HL-60 (cell line): ENCODE measurements at regions not wholly inside any gene's neighbourhood (a gene's known extent, or its start where the extent isn't known, plus 50 kb on each side); places are given as distances from the start of the nearest gene placed in this dataset.

ENCODE experiments used
- DNase-seq, 2 experiments: peaks; one replicate each; pipeline ENCODE4 v3.0.0-alpha.2; 2010 to 2020; ENCODE audit warnings: low read depth in 1 of 2, low spot score in 1 of 2
- H3K27ac ChIP-seq: fragments of 250-450 bp; sonication (Bioruptor Pico); replicated peaks from 2 replicates; pipeline ENCODE4 v1.5.1; 2020; ENCODE audit warnings: mild to moderate bottlenecking, moderate library complexity
- H3K27me3 ChIP-seq: fragments of 250-450 bp; sonication (Bioruptor Pico); 2 replicates; pipeline ENCODE4 v1.5.1; 2021; ENCODE audit warnings: mild to moderate bottlenecking, moderate library complexity; ENCODE audit not compliant: insufficient read depth, poor library complexity, severe bottlenecking
- H3K4me3 ChIP-seq: replicated peaks from 2 replicates; pipeline ENCODE4 v1.5.1; 2011; ENCODE audit warnings: mild to moderate bottlenecking, control low read depth, low read length; ENCODE audit not compliant: insufficient read depth
- GABPA ChIP-seq: IDR thresholded peaks from 2 replicates; pipeline ENCODE4 v1.6.1; 2012; ENCODE audit warnings: low read depth
- POLR2AphosphoS5 ChIP-seq: IDR thresholded peaks from 2 replicates; pipeline ENCODE4 v1.6.1; 2012; ENCODE audit warnings: low read depth
- SPI1 ChIP-seq: IDR thresholded peaks from 2 replicates; pipeline ENCODE4 v1.6.1; 2012; ENCODE audit warnings: low read depth, mild to moderate bottlenecking, borderline replicate concordance
- TF ChIP-seq, protein P1 (sequence below): IDR thresholded peaks from one replicate; pipeline ENCODE4 v1.5.1; 2011; ENCODE audit warnings: low read length, control low read depth, inconsistent platforms; ENCODE audit not compliant: insufficient read depth
- TF ChIP-seq, protein P2 (sequence below): IDR thresholded peaks from 2 replicates; pipeline ENCODE4 v1.6.1; 2012; ENCODE audit warnings: low read depth; ENCODE audit not compliant: insufficient replicate concordance

DNA sequence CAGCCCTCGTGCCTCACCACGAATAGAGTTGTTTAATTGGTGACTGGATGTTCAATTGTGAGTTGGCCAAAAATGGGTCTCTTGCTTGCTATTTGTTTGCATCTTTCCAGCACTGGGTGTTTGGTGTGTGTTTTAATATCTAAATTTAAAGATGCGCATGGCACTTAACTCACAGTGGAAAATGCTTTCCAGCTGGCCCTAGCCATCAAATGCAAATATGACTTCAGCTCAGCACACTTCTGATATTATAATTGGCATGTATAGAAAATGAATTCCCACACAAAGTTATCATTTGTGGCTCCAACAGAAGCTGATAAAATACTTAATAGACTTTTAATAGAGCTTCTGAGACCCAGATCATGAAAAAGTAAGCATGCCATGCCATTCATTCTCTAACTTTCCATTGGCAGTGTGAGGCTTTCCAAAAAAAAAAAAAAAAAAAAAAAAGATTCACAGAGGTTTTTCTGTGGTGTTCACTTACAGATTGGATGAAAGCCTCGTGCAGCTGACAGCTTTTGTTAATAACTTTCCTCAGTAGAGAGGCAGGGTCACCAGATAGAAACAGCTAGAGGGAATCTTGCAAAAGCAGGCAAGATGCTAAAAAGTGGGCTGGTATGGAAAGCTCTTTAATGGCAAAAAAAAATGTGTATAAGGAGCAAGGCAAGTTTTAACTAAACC, 425.2 kb downstream of the GALC start:
- Histone ChIP-seq H3K27me3 (no peaks in the 10 kb centered on the region), H3K4me3 (no peak overlapping the region), H3K27ac (no peak overlapping the region)
- TF ChIP-seq, protein P1, sequence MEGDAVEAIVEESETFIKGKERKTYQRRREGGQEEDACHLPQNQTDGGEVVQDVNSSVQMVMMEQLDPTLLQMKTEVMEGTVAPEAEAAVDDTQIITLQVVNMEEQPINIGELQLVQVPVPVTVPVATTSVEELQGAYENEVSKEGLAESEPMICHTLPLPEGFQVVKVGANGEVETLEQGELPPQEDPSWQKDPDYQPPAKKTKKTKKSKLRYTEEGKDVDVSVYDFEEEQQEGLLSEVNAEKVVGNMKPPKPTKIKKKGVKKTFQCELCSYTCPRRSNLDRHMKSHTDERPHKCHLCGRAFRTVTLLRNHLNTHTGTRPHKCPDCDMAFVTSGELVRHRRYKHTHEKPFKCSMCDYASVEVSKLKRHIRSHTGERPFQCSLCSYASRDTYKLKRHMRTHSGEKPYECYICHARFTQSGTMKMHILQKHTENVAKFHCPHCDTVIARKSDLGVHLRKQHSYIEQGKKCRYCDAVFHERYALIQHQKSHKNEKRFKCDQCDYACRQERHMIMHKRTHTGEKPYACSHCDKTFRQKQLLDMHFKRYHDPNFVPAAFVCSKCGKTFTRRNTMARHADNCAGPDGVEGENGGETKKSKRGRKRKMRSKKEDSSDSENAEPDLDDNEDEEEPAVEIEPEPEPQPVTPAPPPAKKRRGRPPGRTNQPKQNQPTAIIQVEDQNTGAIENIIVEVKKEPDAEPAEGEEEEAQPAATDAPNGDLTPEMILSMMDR = no peak
- TF ChIP-seq GABPA = no peak
- DNase-seq = no peak

DNA sequence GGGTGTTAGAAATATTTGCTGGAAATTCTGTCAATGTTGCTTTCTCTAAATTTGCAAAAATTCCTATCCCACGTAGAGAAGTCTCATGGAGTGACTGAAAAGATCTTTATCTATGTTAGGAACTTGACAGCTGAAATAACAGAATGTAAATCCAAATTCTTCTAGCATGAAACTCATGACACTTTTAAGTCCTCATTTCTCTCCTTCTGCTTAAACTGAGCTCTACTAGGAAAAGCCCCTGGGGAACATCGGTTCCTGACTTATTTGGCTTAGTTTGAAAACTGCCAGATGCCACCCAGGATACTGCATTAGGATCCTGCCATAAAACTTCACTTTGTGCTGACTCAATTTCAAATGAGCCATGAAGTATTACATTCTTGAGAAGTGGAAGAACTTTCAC, 426.0 kb downstream of the GALC start:
- no peak for DNase-seq
- Histone ChIP-seq H3K27me3 (no peaks in the 10 kb centered on the region), H3K4me3 (no peak overlapping the region), H3K27ac (no peak overlapping the region)
- TF ChIP-seq, protein P2, sequence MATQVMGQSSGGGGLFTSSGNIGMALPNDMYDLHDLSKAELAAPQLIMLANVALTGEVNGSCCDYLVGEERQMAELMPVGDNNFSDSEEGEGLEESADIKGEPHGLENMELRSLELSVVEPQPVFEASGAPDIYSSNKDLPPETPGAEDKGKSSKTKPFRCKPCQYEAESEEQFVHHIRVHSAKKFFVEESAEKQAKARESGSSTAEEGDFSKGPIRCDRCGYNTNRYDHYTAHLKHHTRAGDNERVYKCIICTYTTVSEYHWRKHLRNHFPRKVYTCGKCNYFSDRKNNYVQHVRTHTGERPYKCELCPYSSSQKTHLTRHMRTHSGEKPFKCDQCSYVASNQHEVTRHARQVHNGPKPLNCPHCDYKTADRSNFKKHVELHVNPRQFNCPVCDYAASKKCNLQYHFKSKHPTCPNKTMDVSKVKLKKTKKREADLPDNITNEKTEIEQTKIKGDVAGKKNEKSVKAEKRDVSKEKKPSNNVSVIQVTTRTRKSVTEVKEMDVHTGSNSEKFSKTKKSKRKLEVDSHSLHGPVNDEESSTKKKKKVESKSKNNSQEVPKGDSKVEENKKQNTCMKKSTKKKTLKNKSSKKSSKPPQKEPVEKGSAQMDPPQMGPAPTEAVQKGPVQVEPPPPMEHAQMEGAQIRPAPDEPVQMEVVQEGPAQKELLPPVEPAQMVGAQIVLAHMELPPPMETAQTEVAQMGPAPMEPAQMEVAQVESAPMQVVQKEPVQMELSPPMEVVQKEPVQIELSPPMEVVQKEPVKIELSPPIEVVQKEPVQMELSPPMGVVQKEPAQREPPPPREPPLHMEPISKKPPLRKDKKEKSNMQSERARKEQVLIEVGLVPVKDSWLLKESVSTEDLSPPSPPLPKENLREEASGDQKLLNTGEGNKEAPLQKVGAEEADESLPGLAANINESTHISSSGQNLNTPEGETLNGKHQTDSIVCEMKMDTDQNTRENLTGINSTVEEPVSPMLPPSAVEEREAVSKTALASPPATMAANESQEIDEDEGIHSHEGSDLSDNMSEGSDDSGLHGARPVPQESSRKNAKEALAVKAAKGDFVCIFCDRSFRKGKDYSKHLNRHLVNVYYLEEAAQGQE = no peak
- TF ChIP-seq GABPA (no peak), POLR2AphosphoS5 (no peak), SPI1 (no peak)
- TF ChIP-seq, protein P1 = no peak

DNA sequence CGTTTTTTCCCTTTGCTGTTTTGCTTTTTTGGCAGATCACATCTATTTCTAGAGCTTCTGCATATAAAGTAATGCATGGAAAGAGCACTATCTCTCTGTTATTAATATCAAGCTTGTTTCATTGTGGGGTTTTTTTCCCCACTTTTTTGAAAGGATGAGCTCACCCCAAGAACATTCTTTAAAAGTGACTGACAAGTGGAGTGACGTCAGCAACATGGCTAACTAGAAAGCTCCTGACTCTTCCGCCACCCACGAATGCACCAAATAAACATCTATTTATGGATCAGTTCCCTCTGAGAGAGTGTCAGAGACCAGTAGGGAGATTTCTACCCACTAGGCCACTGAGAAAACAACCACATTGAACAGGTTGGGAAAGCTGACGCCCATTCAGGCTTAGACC, 445.4 kb downstream of the GALC start:
- Histone ChIP-seq H3K27ac (no peak overlapping the region), H3K27me3 (no peaks in the 10 kb centered on the region), H3K4me3 (no peak overlapping the region)
- no peak for DNase-seq
- TF ChIP-seq GABPA (no peak), SPI1 (no peak), POLR2AphosphoS5 (no peak)
- TF ChIP-seq, protein P2 = no peak
- TF ChIP-seq, protein P1 = no peak

DNA sequence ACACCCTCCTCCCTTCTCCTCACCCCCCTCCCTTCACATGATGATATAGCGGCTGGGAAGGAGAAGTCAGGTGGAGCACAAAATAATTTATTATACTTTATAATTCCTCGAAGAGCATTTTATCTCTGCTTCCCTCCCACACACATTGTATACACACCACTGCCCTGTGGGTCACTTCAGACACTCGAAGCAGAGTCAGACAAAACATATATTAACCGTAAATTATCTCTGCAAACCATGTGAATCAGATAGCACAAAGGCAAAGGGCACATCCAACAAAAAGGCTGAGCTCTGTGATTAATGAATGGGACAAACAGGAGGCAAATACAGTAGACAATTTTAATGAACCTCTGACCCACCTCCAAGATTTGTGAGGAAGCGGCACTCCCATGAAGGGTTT, 450.7 kb downstream of the GALC start:
- DNase-seq = no peak
- H3K27ac ChIP-seq = no peak overlapping the region
- TF ChIP-seq GABPA = no peak
- TF ChIP-seq, protein P1 = no peak
- TF ChIP-seq, protein P2 = no peak
- no peak for TF ChIP-seq SPI1
- TF ChIP-seq POLR2AphosphoS5 = no peak
- H3K4me3 ChIP-seq = no peak overlapping the region
- H3K27me3 ChIP-seq = no peaks in the 10 kb centered on the region
